HepG2 (cell line): ENCODE measurements at regions not wholly inside any gene's neighbourhood (a gene's known extent, or its start where the extent isn't known, plus 50 kb on each side); places are given as distances from the start of the nearest gene placed in this dataset.

Source experiments
- ATAC-seq: fragments of 200-7000 bp; cut with Tn5 transposase; 3 replicates; pipeline ENCODE4 v1.9.1; 2020; ENCODE audit warnings: mild to moderate bottlenecking, moderate library complexity
- BruUV-seq: library from RNA; stranded (reverse); fragments of 400-500 nt; replicated peaks from 2 replicates; lab custom pipeline; 2021; lab: Mats Ljungman, UMichigan
- CTCF ChIA-PET: fragments of 300-600 bp; formaldehyde crosslinking; extraction: SDS; loops from one replicate; lab custom pipeline; 2021; ENCODE audit warnings: low total read pairs, inconsistent platforms, low intra/inter-chr PET ratio; lab: Yijun Ruan, JAX
- POLR2A ChIA-PET: fragments of 350-600 bp; sonication (Branson Sonifier 250); formaldehyde crosslinking; loops from one replicate; lab custom pipeline; 2020; ENCODE audit warnings: antibody characterized with exemption, inconsistent platforms; lab: Yijun Ruan, JAX
- DNase-seq: peaks from one replicate; pipeline ENCODE4 v3.0.0-alpha.2; 2015; ENCODE audit warnings: low spot score
- FAIRE-seq: peaks from 3 replicates; lab custom pipeline; 2011; peaks lifted over from hg19 to GRCh38; lab: Jason Lieb, UNC
- H2AFZ ChIP-seq: one replicate; pipeline ENCODE4 v1.6.1; 2011; ENCODE audit warnings: low read length, inconsistent platforms
- H3K27ac ChIP-seq: fragments of 300-600 bp; 3 replicates; pipeline ENCODE4 v1.8.0; 2011; ENCODE audit warnings: mixed run types, mild to moderate bottlenecking, mixed read lengths, low read length, inconsistent platforms; ENCODE audit not compliant: insufficient read depth; ENCODE audit errors: extremely low read length
- H3K27me3 ChIP-seq, 2 experiments: fragments of 200-600 bp in 1 of 2; 2 replicates in 1 of 2; 3 replicates in 1 of 2; pipeline versions ENCODE4 v1.6.0 to v1.8.0; 2011; ENCODE audit warnings: low read length in 2 of 2, mild to moderate bottlenecking in 2 of 2, moderate library complexity in 2 of 2, inconsistent platforms in 1 of 2; ENCODE audit not compliant: insufficient read depth in 2 of 2, control insufficient read depth in 1 of 2
- H3K36me3 ChIP-seq, 2 experiments: fragments of 200-600 bp in 1 of 2; replicated peaks in 1 of 2; 2 replicates in 1 of 2; 3 replicates in 1 of 2; pipeline versions ENCODE4 v1.5.1 to v1.8.0; 2011; ENCODE audit warnings: low read length in 2 of 2, inconsistent platforms in 1 of 2; ENCODE audit not compliant: insufficient read depth in 2 of 2, control insufficient read depth in 1 of 2
- H3K4me1 ChIP-seq: 2 replicates; pipeline ENCODE4 v1.5.1; 2012; ENCODE audit warnings: low read length, inconsistent platforms; ENCODE audit not compliant: insufficient read depth
- H3K4me2 ChIP-seq: 2 replicates; pipeline ENCODE4 v1.6.0; 2011; ENCODE audit warnings: low read depth, low read length, inconsistent platforms
- H3K4me3 ChIP-seq, 3 experiments: fragments of 200-600 bp in 1 of 3; sonication (generic), shearing (Covaris generic) in 1 of 3; replicated peaks in 1 of 3; 2 replicates each; pipeline ENCODE4 v1.5.1; 2011 to 2016; ENCODE audit warnings: low read length in 3 of 3, inconsistent platforms in 2 of 3, low read depth in 2 of 3, mild to moderate bottlenecking in 2 of 3, control low read depth in 1 of 3, mixed read lengths in 1 of 3; ENCODE audit not compliant: insufficient read depth in 1 of 3
- H3K79me2 ChIP-seq: one replicate; pipeline ENCODE4 v1.6.1; 2011; ENCODE audit warnings: low read length, inconsistent platforms; ENCODE audit not compliant: insufficient read depth
- H3K9ac ChIP-seq: 2 replicates; pipeline ENCODE4 v1.6.0; 2011; ENCODE audit warnings: mild to moderate bottlenecking, low read depth, low read length, inconsistent platforms; ENCODE audit not compliant: insufficient read depth
- H3K9me3 ChIP-seq: 2 replicates; pipeline ENCODE4 v1.5.1; 2012; ENCODE audit warnings: mild to moderate bottlenecking, low read length
- H4K20me1 ChIP-seq: 2 replicates; pipeline ENCODE4 v1.6.0; 2011; ENCODE audit warnings: inconsistent platforms, mild to moderate bottlenecking, low read length, moderate library complexity; ENCODE audit not compliant: insufficient read depth
- EHMT2 ChIP-seq: fragments of 200-600 bp; sonication (generic); IDR thresholded peaks from 2 replicates; pipeline ENCODE4 v1.7.0; 2017; ENCODE audit warnings: antibody characterized with exemption, low read depth, low read length, borderline replicate concordance
- MLLT10 ChIP-seq: sonication (generic); formaldehyde crosslinking; IDR thresholded peaks from 2 replicates; pipeline ENCODE4 v1.4.0; 2020; ENCODE audit warnings: missing genetic modification reagents
- NCOA5 ChIP-seq: sonication (generic); formaldehyde crosslinking; IDR thresholded peaks from 2 replicates; pipeline ENCODE4 v1.4.0; 2020; ENCODE audit warnings: missing genetic modification reagents
- NFE2 ChIP-seq: sonication (generic); formaldehyde crosslinking; IDR thresholded peaks from 2 replicates; pipeline ENCODE4 v1.4.0; 2020; ENCODE audit warnings: missing genetic modification reagents
- NKX3-1 ChIP-seq: sonication (generic); formaldehyde crosslinking; IDR thresholded peaks from 2 replicates; pipeline ENCODE4 v1.5.0; 2020; ENCODE audit warnings: missing genetic modification reagents
- RARA ChIP-seq: IDR thresholded peaks from 2 replicates; pipeline ENCODE4 v1.6.1; 2016; ENCODE audit warnings: missing genetic modification reagents, missing compliant biosample characterization
- RFX1 ChIP-seq: fragments of 450-650 bp; IDR thresholded peaks from 2 replicates; pipeline ENCODE4 v1.6.1; 2017
- SKIL ChIP-seq: sonication (generic); formaldehyde crosslinking; IDR thresholded peaks from 2 replicates; pipeline ENCODE4 v1.8.0; 2022; ENCODE audit warnings: missing genetic modification reagents, mild to moderate bottlenecking, moderate library complexity, borderline replicate concordance
- SOX5 ChIP-seq: IDR thresholded peaks from 2 replicates; pipeline ENCODE4 v1.6.1; 2016; ENCODE audit warnings: borderline replicate concordance
- ZBED4 ChIP-seq: sonication (generic); formaldehyde crosslinking; IDR thresholded peaks from 2 replicates; pipeline ENCODE4 v1.4.0; 2020; ENCODE audit warnings: missing genetic modification reagents, borderline replicate concordance
- ZEB1 ChIP-seq: IDR thresholded peaks from 2 replicates; pipeline ENCODE4 v1.6.1; 2012; ENCODE audit warnings: mild to moderate bottlenecking, low read depth, inconsistent platforms; ENCODE audit not compliant: insufficient replicate concordance
- ZNF138 ChIP-seq: sonication (generic); formaldehyde crosslinking; IDR thresholded peaks from 2 replicates; pipeline ENCODE4 v1.5.0; 2020; ENCODE audit warnings: mild to moderate bottlenecking, low read depth, missing genetic modification reagents
- ZNF460 ChIP-seq: sonication (generic); formaldehyde crosslinking; IDR thresholded peaks from 2 replicates; pipeline ENCODE4 v1.5.1; 2020; ENCODE audit warnings: missing genetic modification reagents, mild to moderate bottlenecking, borderline replicate concordance
- ZNF503 ChIP-seq: sonication (generic); formaldehyde crosslinking; IDR thresholded peaks from 2 replicates; pipeline ENCODE4 v1.4.0; 2020; ENCODE audit warnings: missing genetic modification reagents
- ZNF644 ChIP-seq: IDR thresholded peaks from 2 replicates; pipeline ENCODE4 v1.6.1; 2016; ENCODE audit warnings: low read depth
- WGBS: methylation state at CpG from one replicate; pipeline ENCODE4 v1.1.6; 2017; ENCODE audit warnings: low lambda C conversion rate; 5-methylcytosine and 5-hydroxymethylcytosine counted together
- in situ Hi-C: cut with HindIII; loops from 2 replicates; pipeline ENCODE4 v1.10.0; 2017; ENCODE audit warnings: low pct_unique_long_range_greater_than_20kb; ENCODE audit not compliant: extremely low pct_ligation_motif_present
- intact Hi-C: fragments of 100-400 bp; cut with micrococcal nuclease; formaldehyde crosslinking; loops from one replicate; pipeline ENCODE4 v1.10.0; 2022; ENCODE audit not compliant: unreplicated experiment

GRCh38 chr4:131006388-131006787 is 1910.4 kb downstream of the C4orf33 start:
- no peaks in the 10 kb centered on the region for H3K79me2 ChIP-seq
- POLR2A ChIA-PET = no interaction called here
- no peak overlapping the region for H3K9ac ChIP-seq
- ATAC-seq = no peak
- CTCF ChIA-PET = no interaction called here
- no peaks in the 10 kb centered on the region for H3K36me3 ChIP-seq
- no peaks in the 10 kb centered on the region for H4K20me1 ChIP-seq
- 19% methylated on average over 6 of the region's 6 CpGs for WGBS
- FAIRE-seq = no peak
- H3K27me3 ChIP-seq = no peaks in the 10 kb centered on the region
- in situ Hi-C loops = no loop called here
- H3K4me2 ChIP-seq = no peak overlapping the region
- DNase-seq = no peak
- no peaks in the 10 kb centered on the region for H3K9me3 ChIP-seq
- no peaks in the 10 kb centered on the region for H3K4me1 ChIP-seq
- no peak overlapping the region for H3K27ac ChIP-seq
- no peak overlapping the region for H3K4me3 ChIP-seq
- peak overlapping the region; percentile 5 for H2AFZ ChIP-seq
- no peak for TF ChIP-seq SKIL
- TF ChIP-seq MLLT10 (CRISPR knock-in tag) = no peak
- no peak for TF ChIP-seq NKX3-1 (CRISPR knock-in tag)
- no peak for TF ChIP-seq ZNF503 (CRISPR knock-in tag)
- TF ChIP-seq ZNF138 = no peak
- TF ChIP-seq NCOA5 = no peak
- TF ChIP-seq ZNF644 (CRISPR knock-in tag) = no peak
- no peak for TF ChIP-seq ZNF460 (CRISPR knock-in tag)
- no peak for TF ChIP-seq RFX1
- no peak for TF ChIP-seq EHMT2
- TF ChIP-seq ZEB1 = no peak
- TF ChIP-seq ZBED4 (CRISPR knock-in tag) = no peak
- TF ChIP-seq SOX5 (CRISPR knock-in tag) = no peak
- TF ChIP-seq RARA (CRISPR knock-in tag) = no peak
- no peak for TF ChIP-seq NFE2 (CRISPR knock-in tag)
- intact Hi-C loops = no loop called here
- BruUV-seq = no TSS peak
